ENCODE measurements at regions not wholly inside any gene's neighbourhood (a gene's known extent, or its start where the extent isn't known, plus 50 kb on each side); places are given as distances from the start of the nearest gene placed in this dataset.
"Not testable (repeated sequence)": the region's sequence is repeated elsewhere in the genome, so short reads cannot be mapped to it uniquely, and the experiment has no call there.

GRCh38 chr18:56312551-56313335, 325.6 kb downstream of the TXNL1 start:
- DNase-seq: no peak

DNA sequence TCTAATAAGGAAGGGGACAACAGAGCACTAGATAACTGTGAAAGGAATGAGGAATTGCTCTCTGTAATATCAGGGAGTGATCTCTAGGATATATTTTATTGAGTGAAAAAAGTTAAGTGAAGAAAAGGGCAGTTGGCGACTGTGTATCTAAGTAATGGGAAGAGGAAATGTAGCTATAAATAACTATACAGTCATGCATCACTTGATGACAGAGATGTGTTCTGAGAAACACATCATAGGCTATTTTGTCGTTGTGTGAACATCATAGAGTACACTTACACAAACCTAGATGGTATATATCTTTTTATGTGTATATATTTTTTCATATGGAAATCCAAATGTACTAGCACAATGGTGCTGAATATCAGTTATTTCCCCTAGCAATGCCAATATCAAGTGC, 329.3 kb downstream of the TXNL1 start:
- no peak for DNase-seq

DNA sequence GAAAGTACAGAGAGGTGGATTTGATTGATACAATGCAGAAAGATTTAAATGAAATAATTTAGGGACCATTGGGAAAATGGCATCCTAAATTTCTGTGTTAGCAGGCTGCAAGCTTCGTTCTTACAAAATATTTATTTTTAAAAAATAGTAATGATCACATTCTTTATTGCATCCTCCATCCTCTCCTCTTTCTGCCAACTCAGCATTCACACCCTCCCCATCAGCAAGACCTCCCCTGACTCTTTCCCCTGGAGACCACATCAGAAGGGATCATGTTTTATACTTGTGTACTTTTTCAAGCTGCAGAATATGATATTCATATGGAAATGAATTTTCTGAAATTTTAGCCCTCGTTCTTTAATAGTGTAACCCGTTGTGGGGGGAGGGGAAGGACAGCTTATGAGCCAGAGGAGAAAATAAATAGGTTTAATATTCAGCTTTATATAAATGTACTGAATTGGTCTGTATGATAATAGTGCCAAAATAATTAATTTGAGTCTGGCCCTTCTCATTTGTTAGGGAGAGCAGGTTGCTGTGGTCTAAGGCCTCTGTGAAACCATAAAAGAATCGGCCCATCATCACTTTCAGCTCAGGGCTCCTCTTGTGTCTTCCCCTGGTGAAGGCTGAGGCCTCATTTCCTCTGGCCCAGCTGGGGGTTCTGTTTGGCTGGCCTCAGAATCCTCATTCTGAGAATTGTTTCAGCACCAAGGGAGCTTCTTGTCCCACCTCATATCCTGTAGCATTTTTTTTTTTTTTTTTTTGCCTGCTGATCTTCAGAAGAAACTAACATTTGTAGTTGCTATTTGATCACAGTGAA, 330.8 kb downstream of the TXNL1 start:
- DNase-seq: no peak

- DNase-seq: no peak
Observed at GRCh38 chr18:56306797-56307196, 331.6 kb downstream of the TXNL1 start.

- DNase-seq: no peak
Observed at GRCh38 chr18:56305583-56305982, 332.8 kb downstream of the TXNL1 start.

- DNase-seq: peak; percentile 33
Observed at GRCh38 chr18:56302156-56302555, 336.2 kb downstream of the TXNL1 start.

DNA sequence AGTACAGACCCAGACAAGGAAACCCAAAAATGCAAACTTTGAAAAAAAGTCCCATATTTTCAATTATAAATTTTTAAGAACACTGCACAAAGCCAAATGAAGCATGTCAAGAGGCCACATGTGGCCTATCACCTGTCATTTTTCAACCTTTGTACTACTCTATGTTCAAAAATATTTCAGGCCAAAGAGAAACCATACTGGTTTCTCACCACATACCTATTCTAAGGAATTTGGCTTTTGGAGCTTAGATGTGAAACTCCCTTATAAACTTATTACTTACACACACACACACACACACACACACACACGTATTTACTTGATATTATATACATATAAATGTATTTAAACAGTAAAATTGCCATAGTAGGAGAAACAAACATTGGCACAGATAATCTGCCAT, 338.7 kb downstream of the TXNL1 start:
- no peak for DNase-seq

GRCh38 chr18:56298935-56299334, 339.5 kb downstream of the TXNL1 start:
- DNase-seq: no peak

GRCh38 chr18:56296381-56296780, 342.0 kb downstream of the TXNL1 start:
- DNase-seq: no peak

DNA sequence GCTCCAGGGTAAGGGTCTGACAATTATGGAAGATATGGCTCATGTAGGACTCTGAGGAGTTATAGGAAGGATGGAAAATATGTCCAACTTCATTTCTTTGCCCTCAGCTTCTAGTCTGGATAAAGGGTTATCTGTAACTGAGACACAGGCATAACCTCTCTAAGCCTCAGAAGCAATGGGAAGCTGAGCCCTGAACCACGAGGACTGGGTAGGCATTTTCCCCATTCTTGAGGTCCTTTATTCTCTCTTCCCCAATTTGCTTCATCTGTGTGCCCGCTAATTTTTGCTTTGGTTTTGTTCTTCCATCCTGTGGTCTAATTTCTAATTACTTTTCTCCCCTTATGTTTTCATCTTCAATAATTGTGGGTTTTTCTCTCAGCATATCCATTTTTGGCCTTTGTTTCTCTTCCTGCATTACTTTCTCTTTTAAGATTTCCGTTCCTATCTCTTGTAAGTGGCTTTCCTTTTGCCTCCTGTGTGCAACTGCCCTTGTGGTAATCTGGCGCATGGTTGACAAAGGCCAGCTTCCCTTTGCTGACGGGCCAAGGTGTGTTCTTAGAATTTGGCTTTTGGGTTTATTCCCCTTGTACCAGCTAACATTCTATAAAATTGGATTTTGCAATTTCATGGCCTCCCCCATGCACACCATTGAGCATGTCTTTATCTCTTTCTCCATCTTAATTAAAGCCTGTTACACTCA, 343.8 kb downstream of the TXNL1 start:
- no peak for DNase-seq

DNA sequence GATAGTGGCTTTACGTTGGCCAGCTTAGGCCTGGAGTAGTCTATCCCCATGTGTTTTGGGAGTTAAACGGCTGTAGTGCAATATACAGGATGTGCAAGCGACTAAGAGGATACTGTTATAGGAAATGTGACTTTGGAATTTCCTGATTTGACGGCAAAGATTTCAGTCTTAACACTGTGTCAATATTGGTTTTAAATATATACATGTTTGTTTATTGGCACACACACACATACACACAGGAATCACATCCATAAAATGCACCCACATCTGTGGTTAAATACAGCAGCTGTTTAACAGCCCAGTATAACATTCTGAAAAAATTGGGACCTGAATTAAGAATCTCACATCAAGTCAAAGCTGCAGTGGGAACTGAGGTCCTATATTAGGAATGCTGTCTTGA, 347.1 kb downstream of the TXNL1 start:
- DNase-seq: no peak

DNA sequence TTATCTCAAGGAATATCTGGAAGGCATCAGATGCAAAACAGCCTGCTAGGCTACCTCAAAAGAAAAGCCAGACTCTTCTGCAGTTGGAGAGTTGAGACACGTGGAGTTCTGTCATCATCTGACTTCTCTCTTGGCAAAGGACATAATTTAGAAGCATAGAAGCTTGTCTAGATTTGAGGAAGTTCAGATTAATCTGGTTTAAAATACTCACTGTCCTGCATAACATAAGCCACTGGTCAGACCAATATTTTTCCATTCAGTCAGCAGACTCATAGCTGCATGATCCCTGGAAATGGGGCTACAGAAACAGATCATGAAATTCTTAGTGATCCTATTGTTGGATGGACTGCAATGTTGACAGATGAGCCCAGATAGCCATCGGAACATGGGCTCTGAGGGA, 349.0 kb downstream of the TXNL1 start:
- DNase-seq: no peak

DNA sequence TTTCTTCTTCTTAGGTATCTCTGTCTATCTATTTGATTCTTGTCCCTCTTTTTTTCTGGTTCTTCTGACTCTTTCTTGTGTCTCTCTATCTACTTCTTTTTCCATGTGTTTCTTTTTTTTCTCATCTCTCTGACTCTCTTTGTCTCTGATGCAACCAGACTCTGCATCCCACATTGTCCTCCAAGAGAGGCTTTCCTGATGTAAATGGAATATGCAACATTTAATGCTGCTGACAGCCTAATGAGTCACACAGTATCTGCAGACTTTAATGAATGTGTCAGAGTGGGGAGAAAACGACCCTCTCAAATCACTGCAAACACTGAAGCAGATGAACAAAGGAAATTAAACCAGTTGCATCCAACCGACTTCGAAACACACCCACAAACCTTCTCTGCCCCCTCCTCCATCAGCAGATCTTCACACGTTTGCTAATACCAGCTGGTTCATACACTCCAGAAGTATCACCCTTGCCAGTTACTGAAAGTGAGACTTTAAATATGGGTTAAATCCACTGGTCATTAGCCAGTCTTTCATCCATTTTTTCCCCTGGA, 351.5 kb downstream of the TXNL1 start:
- no peak for DNase-seq

GRCh38 chr18:56285387-56286065, 352.9 kb downstream of the TXNL1 start:
- no peak for DNase-seq

- DNase-seq: no peak
Observed at GRCh38 chr18:56284319-56284718, 354.1 kb downstream of the TXNL1 start.

- DNase-seq: no peak
Observed at GRCh38 chr18:56283316-56283715, 355.1 kb downstream of the TXNL1 start.

- DNase-seq: no peak
Observed at GRCh38 chr18:56282234-56283104, 355.9 kb downstream of the TXNL1 start.

GRCh38 chr18:56279816-56280215, 358.6 kb downstream of the TXNL1 start:
- not testable (repeated sequence) for DNase-seq

- no peak for DNase-seq
Observed at GRCh38 chr18:56278421-56279003, 359.9 kb downstream of the TXNL1 start.

GRCh38 chr18:56276466-56276865, 361.9 kb downstream of the TXNL1 start:
- DNase-seq: no peak

DNA sequence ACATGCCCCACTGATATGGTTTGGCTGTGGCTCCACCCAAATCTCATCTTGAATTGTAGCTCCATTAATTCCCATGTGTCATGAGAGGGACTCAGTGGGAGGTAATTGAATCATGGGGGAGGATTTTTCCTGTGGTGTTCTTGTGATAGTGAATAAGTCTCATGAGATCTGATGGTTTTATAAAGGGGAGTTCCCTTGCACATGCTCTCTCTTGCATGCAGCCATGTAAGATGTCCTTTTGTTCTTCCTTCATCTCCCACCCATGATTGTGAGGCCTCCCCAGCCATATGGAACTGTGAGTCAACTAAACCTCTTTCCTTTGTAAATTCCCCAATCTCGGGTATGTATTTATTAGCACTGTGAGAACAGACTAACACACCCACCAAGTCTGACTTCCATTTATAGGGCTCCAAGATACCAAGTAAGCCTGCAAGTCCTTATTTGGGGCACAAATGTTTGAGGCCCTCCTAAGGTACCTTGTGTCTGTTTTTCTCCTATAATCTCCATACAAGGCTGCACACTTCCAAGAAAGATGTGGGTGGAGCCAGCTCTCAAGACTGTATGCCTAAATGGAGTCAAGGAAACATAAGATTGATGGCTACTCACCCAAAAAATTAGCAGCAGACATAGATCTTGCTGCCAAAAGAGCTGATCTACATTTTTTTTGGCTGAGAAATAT, 364.7 kb downstream of the TXNL1 start:
- DNase-seq: no peak

All from NCI-H1694 (cell line).